HG02884 (cell line): ENCODE measurements at regions not wholly inside any gene's neighbourhood (a gene's known extent, or its start where the extent isn't known, plus 50 kb on each side); places are given as distances from the start of the nearest gene placed in this dataset.

Source experiments
- ATAC-seq: cut with Tn5 transposase; IDR thresholded peaks from one replicate; pipeline ENCODE4 v1.9.1; 2021; ENCODE audit warnings: mild to moderate bottlenecking, moderate library complexity; ENCODE audit not compliant: unreplicated experiment

DNA sequence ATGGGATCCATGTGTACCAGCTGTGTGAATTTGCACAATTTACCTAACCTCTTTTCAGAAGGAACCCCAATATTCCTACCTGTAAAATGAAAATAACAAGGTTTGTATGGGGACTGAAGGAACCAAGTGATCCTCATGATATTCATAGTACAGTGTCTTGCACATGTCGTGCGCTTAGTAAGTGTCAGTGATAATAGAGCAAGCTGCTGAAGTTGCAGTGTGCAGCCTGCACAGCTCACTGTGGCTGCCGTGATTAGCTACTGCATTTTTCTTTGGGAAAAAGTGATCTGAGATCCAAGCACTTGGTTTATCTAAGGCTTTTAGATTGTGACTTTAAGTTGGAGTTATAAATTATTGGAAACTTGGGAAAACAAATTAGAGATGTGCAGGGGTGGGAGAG, 135.9 kb upstream of the FRY start:
- ATAC-seq = no peak

DNA sequence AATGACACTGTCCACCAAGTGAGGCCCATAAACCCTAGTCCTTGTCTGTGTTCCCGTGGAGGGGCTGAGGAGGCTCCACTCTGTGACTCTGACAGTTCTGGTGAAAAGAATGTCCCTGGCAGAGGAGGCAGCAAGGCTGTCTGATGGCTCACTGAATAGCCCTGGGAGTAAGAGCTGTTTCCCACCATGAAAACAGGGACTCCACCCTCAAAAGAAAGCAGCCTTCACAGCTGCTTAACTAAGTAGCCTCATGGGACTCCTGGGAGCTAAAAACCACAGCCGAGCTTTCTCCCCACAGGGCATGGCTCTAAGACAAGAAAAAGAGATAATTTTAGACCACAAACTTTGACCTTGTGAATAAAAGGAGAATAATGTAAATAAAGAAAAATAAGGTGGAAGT, 135.1 kb upstream of the FRY start:
- no peak for ATAC-seq

GRCh38 chr13:31898378-31899071, 133.0 kb upstream of the FRY start:
- no peak for ATAC-seq

DNA sequence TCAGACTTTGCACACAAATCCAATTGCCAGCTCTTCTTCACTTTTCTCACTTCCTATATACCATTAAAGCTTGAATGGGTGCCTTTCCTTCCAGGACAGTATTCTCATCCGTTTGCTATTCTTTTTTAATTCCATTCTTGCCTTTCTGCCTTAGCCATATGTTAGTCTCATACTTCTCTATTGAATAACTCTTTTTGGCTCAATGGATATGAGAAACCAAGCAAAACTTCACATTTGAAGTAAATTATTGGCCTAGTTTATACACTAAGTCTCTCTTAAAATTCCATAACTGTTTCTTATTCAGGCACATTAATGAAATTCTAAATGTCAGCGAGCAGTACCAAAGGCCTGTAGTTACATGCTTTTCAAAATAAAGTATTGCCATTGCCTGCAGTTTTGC, 129.6 kb upstream of the FRY start:
- no peak for ATAC-seq

DNA sequence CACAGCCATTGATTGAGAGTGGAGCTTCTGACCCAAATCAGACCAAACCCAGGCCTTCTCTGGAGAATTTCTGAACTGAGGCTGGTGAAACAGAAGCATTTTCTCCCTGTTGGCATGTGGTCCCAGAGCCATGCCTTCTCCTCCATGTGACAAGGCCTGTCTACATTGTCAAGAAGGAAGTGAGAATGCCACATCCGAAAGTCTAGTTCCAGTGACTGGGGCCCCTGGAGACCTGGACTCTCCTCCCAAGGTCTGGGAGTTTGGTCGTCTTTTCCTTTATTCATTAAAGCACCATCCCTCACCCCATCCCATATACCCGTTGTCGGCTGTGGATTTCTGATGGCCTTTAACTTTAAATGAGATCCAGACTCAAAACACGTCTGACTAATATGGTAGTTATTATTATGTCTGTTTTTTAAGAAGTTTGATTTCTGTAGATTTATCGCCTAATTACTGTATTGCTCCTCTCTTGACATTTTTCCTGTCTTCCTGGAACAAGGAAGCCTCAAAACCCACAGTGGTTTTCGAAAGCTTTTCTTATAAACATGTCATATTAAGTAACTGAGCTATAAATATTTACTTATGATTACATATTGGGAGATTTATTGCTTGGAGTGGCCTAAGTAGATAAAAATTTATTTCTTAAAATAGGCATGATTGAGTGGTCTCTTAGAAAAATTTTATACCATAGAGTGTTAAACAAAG, 128.3 kb upstream of the FRY start:
- ATAC-seq = no peak

DNA sequence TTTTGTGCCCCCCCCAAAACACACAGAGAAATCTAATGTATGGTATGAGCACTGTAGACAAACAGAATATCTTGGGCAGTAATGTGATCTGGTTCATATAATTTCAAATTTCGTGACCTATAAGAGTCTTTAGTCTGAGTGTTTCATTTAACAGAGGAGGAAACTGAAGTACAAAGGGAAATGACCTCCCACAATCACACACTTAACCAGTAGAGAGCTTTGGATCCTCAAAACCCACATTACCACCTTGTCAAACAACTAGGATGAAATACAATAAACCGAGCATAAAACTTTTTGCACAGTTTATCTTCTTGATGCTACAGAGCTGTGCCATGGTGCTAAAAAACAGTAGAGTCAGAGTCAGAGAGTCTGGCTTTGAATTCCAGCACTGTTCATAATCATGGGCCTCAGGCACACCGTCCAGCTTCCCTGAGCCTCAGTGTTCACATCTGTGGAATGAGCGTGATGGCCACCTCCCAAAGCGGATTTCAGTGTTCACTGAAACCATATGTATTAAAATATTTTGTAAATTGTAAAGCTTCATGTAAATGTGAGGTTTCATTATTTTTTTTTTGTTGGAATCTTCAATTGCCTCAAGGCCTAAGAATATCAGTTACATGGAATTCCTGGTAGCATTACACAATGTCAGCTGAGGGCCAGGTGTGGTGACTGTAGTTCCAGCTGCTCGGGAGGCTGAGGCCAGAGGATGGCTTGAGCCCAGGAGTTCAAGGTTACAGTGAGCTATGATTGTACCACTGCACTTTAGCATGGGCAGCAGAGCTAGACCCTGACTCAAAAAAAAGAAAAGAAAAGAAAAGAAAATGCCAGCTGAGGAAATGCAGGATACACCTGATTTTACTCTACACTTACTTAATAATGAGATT, 126.4 kb upstream of the FRY start:
- no peak for ATAC-seq

GRCh38 chr13:31905961-31906360, 125.6 kb upstream of the FRY start:
- no peak for ATAC-seq

- no peak for ATAC-seq
Measured at GRCh38 chr13:31908696-31909411, 122.7 kb upstream of the FRY start.

- peak; percentile 55 for ATAC-seq
Measured at GRCh38 chr13:31909864-31910551, 121.6 kb upstream of the FRY start.

DNA sequence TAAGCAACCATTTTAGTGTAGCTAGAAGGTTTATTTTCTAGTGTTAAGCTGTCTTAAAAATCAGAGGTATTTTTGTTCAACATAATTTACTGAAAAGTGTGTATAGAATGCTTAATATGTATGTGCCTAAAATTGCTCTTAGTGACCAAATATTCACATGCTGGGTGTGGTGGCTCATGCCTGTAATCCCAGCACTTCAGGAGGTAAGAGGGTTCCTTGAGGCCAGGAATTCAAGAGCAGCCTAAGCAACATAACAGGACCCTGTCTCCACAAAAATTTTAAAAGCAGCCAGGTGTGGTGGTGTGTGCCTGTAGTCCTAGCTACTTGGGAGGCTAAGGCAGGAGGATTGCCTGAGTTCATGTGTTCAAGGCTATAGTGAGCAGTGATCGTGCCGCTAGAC, 120.9 kb upstream of the FRY start:
- no peak for ATAC-seq

DNA sequence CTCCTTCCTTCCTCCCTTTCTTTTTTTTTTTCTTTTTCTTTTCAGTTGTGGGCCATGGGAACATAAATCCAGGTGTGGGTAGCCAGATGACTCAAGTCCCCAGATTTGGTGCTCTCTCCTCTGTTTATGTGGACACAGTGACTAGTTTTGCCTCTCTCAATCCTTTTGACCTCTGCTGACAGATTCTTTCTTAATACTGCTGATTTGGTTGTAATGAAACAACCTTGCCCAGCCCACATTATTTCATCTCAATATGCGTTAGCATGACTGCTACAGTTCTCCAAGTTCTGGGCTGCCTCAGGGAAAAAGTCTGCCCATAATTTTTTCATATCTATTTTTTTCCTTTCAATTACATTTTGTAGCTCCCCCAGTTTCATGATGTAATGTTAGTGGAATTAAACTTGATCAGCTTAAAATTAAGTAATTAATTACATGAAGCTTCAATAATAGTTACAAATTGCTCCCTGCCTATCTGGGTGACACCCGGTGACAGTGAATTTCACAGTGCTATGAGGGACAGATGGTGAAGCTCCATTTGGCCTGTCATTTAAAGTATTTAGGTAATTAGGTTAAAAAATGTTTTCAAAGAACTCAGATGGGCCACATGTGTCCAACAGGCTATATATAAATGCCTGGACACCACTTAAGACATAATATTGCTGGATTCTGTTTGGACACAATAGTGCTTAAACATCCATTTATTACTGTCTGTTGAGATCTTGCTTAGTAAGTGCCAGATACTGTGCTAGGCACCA, 118.8 kb upstream of the FRY start:
- no peak for ATAC-seq

- no peak for ATAC-seq
Measured at GRCh38 chr13:31913459-31913858, 118.1 kb upstream of the FRY start.

GRCh38 chr13:31914843-31915242, 116.7 kb upstream of the FRY start:
- ATAC-seq = no peak

DNA sequence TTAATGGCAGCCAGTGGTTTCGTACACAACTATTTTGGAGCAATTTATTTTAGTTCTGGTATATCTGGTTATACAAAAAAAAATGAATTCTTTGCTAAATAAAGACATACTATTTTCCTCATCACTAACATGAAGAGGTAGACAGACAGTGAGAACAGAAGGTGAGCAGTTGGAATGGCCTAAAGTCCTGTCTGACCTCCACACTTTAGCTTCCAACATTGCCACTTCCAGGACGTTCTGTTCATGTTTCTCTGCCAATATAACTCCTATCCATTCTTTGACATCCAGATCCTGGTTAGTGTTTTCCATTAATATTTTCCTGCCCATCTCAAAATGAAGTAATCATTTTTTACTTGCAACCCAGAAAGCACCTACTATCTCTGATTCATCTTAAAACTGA, 112.9 kb upstream of the FRY start:
- no peak for ATAC-seq

- ATAC-seq = no peak
Measured at GRCh38 chr13:31919241-31919640, 112.3 kb upstream of the FRY start.

- no peak for ATAC-seq
Measured at GRCh38 chr13:31919971-31920726, 111.4 kb upstream of the FRY start.

DNA sequence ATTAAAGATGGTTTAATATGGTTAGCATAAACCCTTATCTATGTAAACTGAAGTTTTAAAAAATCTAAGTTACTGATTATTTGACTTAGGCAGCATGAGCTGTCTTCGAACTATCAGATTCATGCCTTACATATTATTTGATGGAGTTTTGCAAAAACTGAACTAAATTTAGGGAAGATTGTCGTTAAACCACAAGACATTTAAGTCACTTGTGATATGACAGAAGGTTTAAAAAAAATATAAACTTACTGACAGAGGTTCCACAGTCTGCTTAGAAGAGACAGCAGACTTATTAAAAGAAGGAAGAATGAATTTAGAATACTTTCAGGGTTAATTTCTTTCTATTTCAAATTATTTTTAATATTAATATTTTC, 110.9 kb upstream of the FRY start:
- no peak for ATAC-seq

DNA sequence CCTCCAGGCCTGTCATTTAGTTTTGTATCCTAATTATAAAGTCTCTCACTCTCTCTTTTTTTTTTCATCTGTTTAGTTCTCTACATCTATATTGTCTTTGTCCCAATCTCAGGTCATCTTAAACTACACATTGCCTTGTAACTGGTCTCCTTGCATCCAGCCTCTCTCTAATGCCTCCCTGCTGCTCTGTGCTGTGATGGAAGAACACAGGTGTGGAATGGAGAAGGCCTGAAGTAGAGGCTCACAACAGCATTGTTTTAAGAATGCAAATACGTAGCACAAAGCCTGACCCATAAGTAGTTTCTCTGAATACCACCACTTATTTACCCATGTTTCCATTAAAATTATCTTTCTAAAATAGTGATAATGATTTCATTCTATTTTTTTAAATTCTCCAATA, 108.8 kb upstream of the FRY start:
- ATAC-seq = no peak

DNA sequence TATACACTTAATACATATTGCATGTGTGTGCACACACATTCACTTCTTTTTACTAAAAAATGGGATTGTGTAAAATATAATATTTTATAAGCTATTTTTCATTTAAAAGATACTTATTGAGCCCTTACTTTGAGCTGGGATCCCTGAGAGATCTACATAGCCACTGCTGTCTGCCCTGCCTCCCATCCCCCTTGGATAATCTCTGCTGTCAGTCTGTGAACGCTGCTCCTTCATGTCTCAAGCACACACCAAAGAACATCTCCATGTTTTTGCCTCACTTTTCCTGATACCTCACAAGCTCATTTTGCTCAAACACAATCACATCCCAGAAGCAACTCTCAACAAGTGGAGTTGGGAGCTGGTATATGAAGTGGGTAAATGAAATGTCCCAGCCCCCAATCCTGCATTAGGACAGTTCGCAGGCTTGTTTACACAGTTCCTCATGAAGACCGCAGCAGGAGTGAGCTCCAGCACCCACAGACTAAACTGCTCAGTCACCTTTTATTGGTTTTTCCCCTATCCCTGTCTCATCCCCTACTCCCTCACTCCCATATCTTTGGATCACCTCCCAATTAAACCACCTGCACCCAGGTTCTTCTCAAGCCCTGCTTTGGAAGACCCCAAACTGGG, 108.3 kb upstream of the FRY start:
- ATAC-seq = no peak
